Glomerular visceral epithelial cell (primary cell): ENCODE measurements at regions not wholly inside any gene's neighbourhood (a gene's known extent, or its start where the extent isn't known, plus 50 kb on each side); places are given as distances from the start of the nearest gene placed in this dataset.

Experiments
- DNase-seq: peaks from one replicate; pipeline ENCODE4 v3.0.0-alpha.2; 2016; ENCODE audit errors: extremely low spot score

- peak; percentile 92 for DNase-seq
Measured at GRCh38 chr5:57804007-57804444, 321.4 kb upstream of the ACTBL2 start.

GRCh38 chr5:57802131-57802530 is 319.5 kb upstream of the ACTBL2 start:
- no peak for DNase-seq

- no peak for DNase-seq
Measured at GRCh38 chr5:57795203-57795602, 312.6 kb upstream of the ACTBL2 start.

GRCh38 chr5:57791875-57792274 is 309.3 kb upstream of the ACTBL2 start:
- no peak for DNase-seq

GRCh38 chr5:57785946-57786345 is 303.3 kb upstream of the ACTBL2 start:
- no peak for DNase-seq

- no peak for DNase-seq
Measured at GRCh38 chr5:57784121-57784520, 301.5 kb upstream of the ACTBL2 start.

- DNase-seq, result no peak
Measured at GRCh38 chr5:57783693-57784092, 301.1 kb upstream of the ACTBL2 start.

GRCh38 chr5:57780961-57781325 is 298.3 kb upstream of the ACTBL2 start:
- DNase-seq, result no peak

GRCh38 chr5:57780306-57780960 is 297.8 kb upstream of the ACTBL2 start:
- DNase-seq, result peak; percentile 50

- peak; percentile 90 for DNase-seq
Measured at GRCh38 chr5:57779383-57780223, 297.0 kb upstream of the ACTBL2 start.

GRCh38 chr5:57778501-57779091 is 296.0 kb upstream of the ACTBL2 start:
- DNase-seq, result peak; percentile 76

GRCh38 chr5:57777174-57777581 is 294.6 kb upstream of the ACTBL2 start:
- DNase-seq, result peak; percentile 53

- DNase-seq, result no peak
Measured at GRCh38 chr5:57776035-57776434, 293.4 kb upstream of the ACTBL2 start.

- no peak for DNase-seq
Measured at GRCh38 chr5:57774439-57774838, 291.8 kb upstream of the ACTBL2 start.

GRCh38 chr5:57772512-57772911 is 289.9 kb upstream of the ACTBL2 start:
- DNase-seq, result no peak

GRCh38 chr5:57770039-57770438 is 287.4 kb upstream of the ACTBL2 start:
- DNase-seq, result no peak

- DNase-seq, result no peak
Measured at GRCh38 chr5:57768745-57769144, 286.1 kb upstream of the ACTBL2 start.

- no peak for DNase-seq
Measured at GRCh38 chr5:57764479-57765089, 282.0 kb upstream of the ACTBL2 start.

- DNase-seq, result no peak
Measured at GRCh38 chr5:57761513-57761912, 278.9 kb upstream of the ACTBL2 start.

GRCh38 chr5:57754616-57755015 is 272.0 kb upstream of the ACTBL2 start:
- DNase-seq, result no peak

- DNase-seq, result no peak
Measured at GRCh38 chr5:57753446-57753845, 270.8 kb upstream of the ACTBL2 start.

GRCh38 chr5:57751710-57752109 is 269.1 kb upstream of the ACTBL2 start:
- DNase-seq, result no peak
